Keratinocyte (primary cell): ENCODE measurements at regions not wholly inside any gene's neighbourhood (a gene's known extent, or its start where the extent isn't known, plus 50 kb on each side); places are given as distances from the start of the nearest gene placed in this dataset.

Experiments
- DNase-seq: peaks from one replicate; pipeline ENCODE4 v3.0.0-alpha.2; 2011; ENCODE audit warnings: low read depth, missing footprints, low spot score
- FAIRE-seq: peaks from 2 replicates; lab custom pipeline; 2011; peaks lifted over from hg19 to GRCh38; lab: Jason Lieb, UNC
- H2AFZ ChIP-seq: 2 replicates; pipeline ENCODE4 v1.6.0; 2012; ENCODE audit warnings: low read length, control low read depth, inconsistent platforms; ENCODE audit not compliant: control insufficient read depth
- H3K27ac ChIP-seq: 2 replicates; pipeline ENCODE4 v1.5.1; 2011; ENCODE audit warnings: low read length; ENCODE audit not compliant: control insufficient read depth, insufficient read depth
- H3K27me3 ChIP-seq: 3 replicates; pipeline ENCODE4 v1.6.0; 2011; ENCODE audit warnings: low read length; ENCODE audit not compliant: control insufficient read depth, insufficient read depth; ENCODE audit errors: extremely low read depth
- H3K36me3 ChIP-seq, 2 experiments: 2 replicates in 1 of 2; 3 replicates in 1 of 2; pipeline ENCODE4 v1.5.1; 2011; ENCODE audit warnings: low read length in 2 of 2, mild to moderate bottlenecking in 1 of 2; ENCODE audit not compliant: control insufficient read depth in 2 of 2, insufficient read depth in 2 of 2; ENCODE audit errors: extremely low read depth in 1 of 2
- H3K4me1 ChIP-seq: 3 replicates; pipeline ENCODE4 v1.5.1; 2011; ENCODE audit warnings: low read length; ENCODE audit not compliant: control insufficient read depth, insufficient read depth; ENCODE audit errors: extremely low read depth
- H3K4me2 ChIP-seq: 3 replicates; pipeline ENCODE4 v1.6.0; 2011; ENCODE audit warnings: low read depth, low read length; ENCODE audit not compliant: control insufficient read depth, insufficient read depth; ENCODE audit errors: extremely low read depth
- H3K4me3 ChIP-seq, 3 experiments: fragments of 200-600 bp in 1 of 3; sonication (generic) in 1 of 3; 2 replicates in 2 of 3; 3 replicates in 1 of 3; pipeline ENCODE4 v1.5.1; 2011 to 2016; ENCODE audit warnings: low read length in 3 of 3, mild to moderate bottlenecking in 3 of 3, control low read depth in 2 of 3, inconsistent platforms in 1 of 3, low read depth in 1 of 3, mixed read lengths in 1 of 3, mixed run types in 1 of 3, moderate library complexity in 1 of 3; ENCODE audit not compliant: control insufficient read depth in 2 of 3, insufficient read depth in 2 of 3; ENCODE audit errors: extremely low read depth in 1 of 3
- H3K79me2 ChIP-seq: 2 replicates; pipeline ENCODE4 v1.6.0; 2012; ENCODE audit warnings: low read length; ENCODE audit not compliant: control insufficient read depth, insufficient read depth
- H3K9ac ChIP-seq: 3 replicates; pipeline ENCODE4 v1.6.0; 2011; ENCODE audit warnings: low read length; ENCODE audit not compliant: control insufficient read depth, insufficient read depth; ENCODE audit errors: extremely low read depth
- H3K9me1 ChIP-seq: 3 replicates; pipeline ENCODE4 v1.6.0; 2011; ENCODE audit warnings: low read length; ENCODE audit not compliant: control insufficient read depth, insufficient read depth; ENCODE audit errors: extremely low read depth
- H3K9me3 ChIP-seq: 2 replicates; pipeline ENCODE4 v1.5.1; 2012; ENCODE audit warnings: low read depth, low read length; ENCODE audit not compliant: control insufficient read depth
- H4K20me1 ChIP-seq: 3 replicates; pipeline ENCODE4 v1.6.0; 2011; ENCODE audit warnings: low read length; ENCODE audit not compliant: control insufficient read depth, insufficient read depth; ENCODE audit errors: extremely low read depth
- CTCF ChIP-seq, 3 experiments: IDR thresholded peaks in 1 of 3; conservative IDR thresholded peaks in 1 of 3; optimal IDR thresholded peaks in 1 of 3; 2 replicates in 2 of 3; 3 replicates in 1 of 3; pipeline versions ENCODE3 to v1.5.1; 2011; ENCODE audit warnings: low read length in 3 of 3, mild to moderate bottlenecking in 3 of 3, moderate library complexity in 2 of 3, control low read depth in 1 of 3, inconsistent platforms in 1 of 3; ENCODE audit not compliant: insufficient read depth in 2 of 3; ENCODE audit errors: extremely low read depth in 1 of 3
- EZH2 ChIP-seq: IDR thresholded peaks from one replicate; pipeline ENCODE4 v1.6.1; 2012; ENCODE audit warnings: inconsistent platforms, mild to moderate bottlenecking, low read length, moderate library complexity
- dilution Hi-C: fragments of 300-500 bp; cut with MboI; formaldehyde crosslinking; loops from one replicate; pipeline ENCODE4 v1.7.0; 2020; ENCODE audit warnings: low sequenced_read_pairs; ENCODE audit not compliant: extremely low pct_ligation_motif_present

GRCh38 chr20:39142407-39143096 lies 180.4 kb downstream of the DHX35 start:
- H3K36me3 ChIP-seq = no peaks in the 10 kb centered on the region
- dilution Hi-C loops = no loop called here
- no peak for FAIRE-seq

GRCh38 chr20:39137299-39137698 lies 175.2 kb downstream of the DHX35 start:
- no peak overlapping the region for H3K9ac ChIP-seq
- H3K36me3 ChIP-seq = no peaks in the 10 kb centered on the region
- no peak overlapping the region for H3K4me3 ChIP-seq
- no peak overlapping the region for H3K4me2 ChIP-seq
- no peak overlapping the region for H3K27ac ChIP-seq
- no peaks in the 10 kb centered on the region for H3K79me2 ChIP-seq
- DNase-seq (no peak), FAIRE-seq (no peak)
- TF ChIP-seq EZH2 = no peak
- TF ChIP-seq CTCF (optimal IDR thresholded peaks at IDR 0.05 in 1 of 3, IDR thresholded peaks at IDR 0.05 in 1 of 3, conservative IDR thresholded peaks at IDR 0.05 in 1 of 3; ENCODE audit: extremely low read depth in 1 of 3, insufficient read depth in 2 of 3, low read length in 3 of 3) = no peak
- dilution Hi-C loops = no loop called here
- no peaks in the 10 kb centered on the region for H3K9me3 ChIP-seq
- no peaks in the 10 kb centered on the region for H3K9me1 ChIP-seq
- H2AFZ ChIP-seq = no peak overlapping the region
- no peaks in the 10 kb centered on the region for H3K27me3 ChIP-seq
- H3K4me1 ChIP-seq = no peaks in the 10 kb centered on the region
- no peaks in the 10 kb centered on the region for H4K20me1 ChIP-seq

More at GRCh38 chr20:39142407-39143096, 180.4 kb downstream of the DHX35 start:
- Histone ChIP-seq H3K9me3 (no peaks in the 10 kb centered on the region), H3K79me2 (no peaks in the 10 kb centered on the region), H2AFZ (no peak overlapping the region), H3K4me1 (no peaks in the 10 kb centered on the region), H3K27me3 (no peaks in the 10 kb centered on the region), H3K27ac (no peak overlapping the region), H3K9me1 (no peaks in the 10 kb centered on the region), H4K20me1 (no peaks in the 10 kb centered on the region), H3K4me3 (no peak overlapping the region), H3K9ac (no peak overlapping the region), H3K4me2 (no peak overlapping the region)
- DNase-seq = no peak
- TF ChIP-seq EZH2 (no peak), CTCF (optimal IDR thresholded peaks at IDR 0.05 in 1 of 3, IDR thresholded peaks at IDR 0.05 in 1 of 3, conservative IDR thresholded peaks at IDR 0.05 in 1 of 3; ENCODE audit: extremely low read depth in 1 of 3, insufficient read depth in 2 of 3, low read length in 3 of 3) (no peak)
